ENCODE measurements at regions not wholly inside any gene's neighbourhood (a gene's known extent, or its start where the extent isn't known, plus 50 kb on each side); places are given as distances from the start of the nearest gene placed in this dataset.

DNA sequence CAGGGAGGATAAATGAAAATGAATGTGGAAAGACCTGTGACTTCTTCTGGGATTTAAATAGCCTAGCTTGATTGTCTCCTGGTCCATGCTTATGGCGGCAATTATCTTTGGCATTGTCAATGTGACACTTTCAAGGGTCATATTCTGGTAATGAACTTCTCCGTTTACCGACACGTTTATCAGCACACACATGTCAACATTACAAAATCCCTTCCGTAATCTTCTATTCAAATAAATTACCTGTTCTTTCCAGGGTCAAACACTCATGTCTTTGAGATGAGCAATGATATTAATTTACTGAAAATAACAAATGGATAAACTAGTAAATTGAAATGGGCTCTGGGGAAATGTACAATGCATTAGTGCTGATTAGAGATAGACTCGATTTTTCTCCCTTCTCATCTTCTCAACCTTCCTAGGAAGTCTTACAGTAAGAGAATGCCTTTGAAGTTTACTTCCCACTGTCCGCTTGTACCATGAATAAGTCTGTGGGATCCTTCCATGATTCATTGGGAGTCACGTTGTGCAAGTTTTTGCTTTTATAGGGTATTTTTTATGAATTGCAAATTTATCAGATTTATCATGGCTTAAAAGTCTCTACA, 646.3 kb upstream of the LRATD1 start:
- TF ChIP-seq CTCF (IDR thresholded peaks at IDR 0.05) (no peak), EZH2 (IDR thresholded peaks at IDR 0.05; ENCODE audit: borderline replicate concordance, insufficient read depth, low read depth, low read length, poor library complexity, severe bottlenecking) (no peak)

All from B cell (primary cell).